Lower leg skin (tissue), 4 donors: ENCODE measurements at regions not wholly inside any gene's neighbourhood (a gene's known extent, or its start where the extent isn't known, plus 50 kb on each side); places are given as distances from the start of the nearest gene placed in this dataset.
"Not testable (repeated sequence)": the region's sequence is repeated elsewhere in the genome, so short reads cannot be mapped to it uniquely, and the experiment has no call there.

Experiments used
- DNase-seq, 2 donors: peaks; one replicate each; pipeline ENCODE4 v3.0.0-alpha.2; 2019; ENCODE audit warnings: low spot score in 2 of 2
- H3K4me3 ChIP-seq: fragments of 200-600 bp; sonication (generic); 2 replicates; pipeline ENCODE4 v1.5.1; 2017; ENCODE audit warnings: mild to moderate bottlenecking, low read depth; ENCODE audit not compliant: poor library complexity, severe bottlenecking
- POLR2A ChIP-seq, 2 donors: fragments of 450-650 bp; IDR thresholded peaks; one replicate each; pipeline ENCODE4 v1.6.1; 2016 to 2017; ENCODE audit warnings: antibody characterized with exemption in 2 of 2, mild to moderate bottlenecking in 1 of 2, moderate library complexity in 1 of 2
- WGBS, 2 donors: methylation state at CpG; one replicate each; pipeline ENCODE4 v1.1.5; 2018; 5-methylcytosine and 5-hydroxymethylcytosine counted together
- intact Hi-C: fragments of 100-400 bp; cut with DNase I; formaldehyde crosslinking; loops from one replicate; pipeline ENCODE4 v1.15.0; 2023; ENCODE audit warnings: low total_unique reads
- TF ChIP-seq, protein P1 (sequence below), 3 donors: fragments of 450-650 bp; IDR thresholded peaks; one replicate each; pipeline ENCODE4 v1.5.1; 2016; ENCODE audit warnings: antibody characterized with exemption in 3 of 3, mild to moderate bottlenecking in 3 of 3, moderate library complexity in 2 of 3

DNA sequence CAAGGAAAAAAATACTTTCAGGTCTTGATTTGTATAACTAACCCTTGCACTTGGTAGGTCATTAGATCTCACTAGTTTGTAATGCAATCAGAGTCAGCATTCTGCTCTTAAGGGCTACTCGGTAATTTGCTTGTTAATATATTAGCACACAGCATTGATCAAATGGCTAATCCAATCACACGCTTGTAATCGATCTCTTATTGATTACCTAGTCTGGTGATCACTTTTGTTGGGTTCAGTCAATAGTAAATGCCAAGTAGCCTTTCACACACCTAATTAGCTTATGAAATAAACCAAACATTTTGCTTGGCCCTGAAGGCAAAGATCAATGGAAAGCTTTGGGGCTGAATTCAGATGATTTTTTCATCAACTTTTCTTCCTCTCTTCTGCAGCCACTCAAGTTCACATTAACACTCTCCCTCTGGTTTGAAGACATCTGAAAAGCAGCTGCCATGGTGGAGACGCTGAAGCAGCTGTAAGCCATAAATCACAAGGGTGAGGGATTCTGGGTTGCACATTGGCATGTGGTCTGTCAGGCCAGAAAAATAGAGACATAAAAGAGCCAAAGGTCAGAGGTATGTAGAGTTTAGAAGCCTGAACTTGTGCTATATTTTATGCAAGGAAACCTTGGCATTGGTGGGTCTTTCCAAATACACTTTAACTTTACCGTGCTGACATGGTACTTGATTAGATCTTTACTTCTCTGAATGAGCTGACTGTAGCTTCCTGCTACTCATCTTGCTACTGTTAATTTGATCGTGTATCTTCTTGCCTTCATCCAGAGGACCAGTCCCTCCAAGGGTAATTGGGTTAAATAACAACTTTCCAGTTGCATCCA, 234.4 kb downstream of the SIM1 start:
- intact Hi-C loops, result no loop called here
- H3K4me3 ChIP-seq, result no peak overlapping the region
- TF ChIP-seq, protein P1, sequence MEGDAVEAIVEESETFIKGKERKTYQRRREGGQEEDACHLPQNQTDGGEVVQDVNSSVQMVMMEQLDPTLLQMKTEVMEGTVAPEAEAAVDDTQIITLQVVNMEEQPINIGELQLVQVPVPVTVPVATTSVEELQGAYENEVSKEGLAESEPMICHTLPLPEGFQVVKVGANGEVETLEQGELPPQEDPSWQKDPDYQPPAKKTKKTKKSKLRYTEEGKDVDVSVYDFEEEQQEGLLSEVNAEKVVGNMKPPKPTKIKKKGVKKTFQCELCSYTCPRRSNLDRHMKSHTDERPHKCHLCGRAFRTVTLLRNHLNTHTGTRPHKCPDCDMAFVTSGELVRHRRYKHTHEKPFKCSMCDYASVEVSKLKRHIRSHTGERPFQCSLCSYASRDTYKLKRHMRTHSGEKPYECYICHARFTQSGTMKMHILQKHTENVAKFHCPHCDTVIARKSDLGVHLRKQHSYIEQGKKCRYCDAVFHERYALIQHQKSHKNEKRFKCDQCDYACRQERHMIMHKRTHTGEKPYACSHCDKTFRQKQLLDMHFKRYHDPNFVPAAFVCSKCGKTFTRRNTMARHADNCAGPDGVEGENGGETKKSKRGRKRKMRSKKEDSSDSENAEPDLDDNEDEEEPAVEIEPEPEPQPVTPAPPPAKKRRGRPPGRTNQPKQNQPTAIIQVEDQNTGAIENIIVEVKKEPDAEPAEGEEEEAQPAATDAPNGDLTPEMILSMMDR (IDR thresholded peaks at IDR 0.05), result no peak
- no peak for TF ChIP-seq POLR2A (IDR thresholded peaks at IDR 0.05)
- no peak for DNase-seq
- 54 to 58% methylated on average over 6 of the region's 6 CpGs for WGBS, 2 donors

DNA sequence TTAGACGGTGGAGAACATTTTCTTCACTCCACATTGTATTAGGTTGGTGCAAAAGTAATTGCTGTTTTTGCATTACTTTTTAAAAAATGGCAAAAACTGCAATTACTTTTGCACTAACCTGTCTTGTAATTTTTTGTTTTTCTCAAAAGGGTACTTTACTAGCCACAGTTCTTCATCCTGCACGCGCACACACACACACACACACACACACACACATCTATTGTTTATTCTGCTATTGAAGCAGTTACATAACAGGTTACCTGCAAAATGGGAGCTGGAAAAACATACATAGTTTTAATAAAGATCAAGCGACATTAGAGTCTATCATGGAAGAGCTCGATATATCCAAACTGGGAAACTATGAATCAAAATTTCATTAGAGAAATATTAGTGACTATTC, 235.2 kb downstream of the SIM1 start:
- intact Hi-C loops, result no loop called here
- 70 to 73% methylated on average over 5 of the region's 5 CpGs for WGBS, 2 donors
- DNase-seq, result no peak
- TF ChIP-seq, protein P1 (IDR thresholded peaks at IDR 0.05), result no peak
- no peak for TF ChIP-seq POLR2A (IDR thresholded peaks at IDR 0.05)
- H3K4me3 ChIP-seq, result no peak overlapping the region

DNA sequence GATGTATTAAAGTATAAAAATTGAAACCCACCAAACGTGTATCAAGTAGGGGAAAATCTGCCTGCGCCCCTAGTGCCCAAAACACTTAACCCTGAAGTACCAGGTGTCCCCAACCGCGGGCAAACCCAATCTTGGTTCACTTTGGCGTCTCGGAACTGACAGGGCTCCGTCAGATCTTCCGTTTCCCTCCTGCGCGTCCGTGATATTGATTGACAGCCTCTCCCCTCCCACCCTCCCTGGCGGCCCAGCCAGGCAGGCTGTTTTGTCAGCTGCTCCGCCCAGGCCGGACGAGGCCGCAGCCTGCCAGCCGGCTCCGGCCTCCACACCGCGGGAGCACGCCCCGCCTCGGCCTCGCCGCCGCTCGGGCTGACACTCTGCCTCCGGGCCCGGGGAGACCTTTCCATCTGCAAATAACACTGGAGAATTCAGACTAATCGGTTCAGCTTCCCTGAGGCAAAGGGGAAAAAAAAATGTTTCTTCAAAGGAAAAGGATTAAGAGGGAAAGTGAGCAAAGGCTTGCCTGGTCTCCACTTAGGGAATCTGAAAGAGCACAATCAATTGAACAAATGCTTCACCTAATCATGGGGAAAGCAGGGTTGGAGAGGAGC, 234.9 kb upstream of the MCHR2 start:
- peak; percentile 36 to 89 for DNase-seq

DNA sequence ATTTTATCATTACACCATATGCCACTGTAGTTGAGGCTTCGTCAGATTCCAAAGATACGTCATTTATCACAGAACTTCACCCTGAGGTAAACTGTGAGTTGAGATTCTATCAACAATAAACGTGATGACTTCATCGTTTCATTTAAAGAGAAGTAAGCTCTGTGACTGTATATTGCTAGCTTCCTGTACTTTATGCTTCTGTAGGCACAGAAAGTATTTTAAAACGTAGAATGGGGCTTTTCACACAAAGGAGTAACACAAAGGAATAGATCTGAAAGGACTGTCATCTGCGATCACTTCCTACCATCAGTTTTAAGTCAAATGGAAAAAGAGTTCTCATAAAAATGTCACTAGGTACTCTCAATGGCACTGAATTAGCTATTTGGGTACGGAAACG, 234.4 kb upstream of the MCHR2 start:
- no peak for DNase-seq
- no peak for TF ChIP-seq POLR2A (IDR thresholded peaks at IDR 0.05)
- TF ChIP-seq, protein P1 (IDR thresholded peaks at IDR 0.05), result no peak
- 26 to 29% methylated on average over 8 of the region's 8 CpGs for WGBS, 2 donors
- intact Hi-C loops, result no loop called here
- no peak overlapping the region for H3K4me3 ChIP-seq

More for the DNA sequence above, 234.9 kb upstream of the MCHR2 start:
- intact Hi-C loops, result no loop called here
- H3K4me3 ChIP-seq, result no peak overlapping the region
- TF ChIP-seq, protein P1 (IDR thresholded peaks at IDR 0.05), result no peak
- TF ChIP-seq POLR2A (IDR thresholded peaks at IDR 0.05), result no peak
- 5 to 9% methylated on average over 18 to 30 of the region's 30 CpGs for WGBS, 2 donors

DNA sequence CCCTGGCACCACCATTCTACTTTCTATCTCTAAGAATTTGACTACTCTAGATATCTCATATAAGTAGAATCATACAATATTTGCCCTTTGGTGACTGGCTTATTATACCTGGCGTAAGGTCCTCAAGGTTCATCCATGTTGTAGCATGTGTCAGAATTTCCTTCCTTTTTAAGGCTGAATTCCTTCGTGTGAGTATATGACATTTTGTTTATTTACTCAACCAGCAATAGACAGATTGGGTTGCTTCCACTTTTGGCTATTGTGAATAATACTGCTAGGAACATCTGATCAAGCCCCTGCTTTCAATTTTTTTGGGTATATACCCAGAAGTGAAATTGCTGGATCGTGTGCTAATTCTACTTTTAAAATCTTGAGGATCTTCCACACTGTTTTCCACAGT, 232.8 kb upstream of the MCHR2 start:
- intact Hi-C loops, result no loop called here
- no peak overlapping the region for H3K4me3 ChIP-seq
- DNase-seq, result no peak
- WGBS, 2 donors, result 46 to 50% methylated on average over 3 of the region's 3 CpGs
- no peak for TF ChIP-seq POLR2A (IDR thresholded peaks at IDR 0.05)
- TF ChIP-seq, protein P1 (IDR thresholded peaks at IDR 0.05), result no peak

DNA sequence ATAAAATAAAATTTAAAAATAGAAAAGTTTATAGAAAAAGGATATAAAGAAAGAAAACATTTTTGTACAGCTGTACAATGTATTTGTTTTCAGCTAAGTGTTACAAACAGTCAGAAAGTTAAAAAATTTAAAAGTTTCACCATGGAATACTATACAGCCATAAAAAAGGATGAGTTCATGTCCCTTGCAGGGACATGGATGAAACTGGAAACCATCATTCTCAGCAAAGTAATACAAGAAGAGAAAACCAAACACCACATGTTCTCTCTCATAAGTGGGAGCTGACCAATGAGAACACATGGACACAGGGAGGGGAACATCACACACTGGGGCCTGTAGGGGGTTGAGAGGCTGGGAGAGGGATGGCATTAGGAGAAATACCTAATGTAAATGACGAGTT, 229.9 kb upstream of the MCHR2 start:
- 76 to 88% methylated on average over 1 of the region's 1 CpG for WGBS, 2 donors
- DNase-seq, intact Hi-C loops, H3K4me3 ChIP-seq: not testable (repeated sequence)
